ENCODE measurements at regions not wholly inside any gene's neighbourhood (a gene's known extent, or its start where the extent isn't known, plus 50 kb on each side); places are given as distances from the start of the nearest gene placed in this dataset.

GRCh38 chr11:71305041-71305440 lies 52.7 kb upstream of the SHANK2 start:
- no peak for TF ChIP-seq CTCF (IDR thresholded peaks at IDR 0.05)
- TF ChIP-seq POLR2A (IDR thresholded peaks at IDR 0.05), result no peak
